Osteoblast (primary cell): ENCODE measurements at regions not wholly inside any gene's neighbourhood (a gene's known extent, or its start where the extent isn't known, plus 50 kb on each side); places are given as distances from the start of the nearest gene placed in this dataset.

ENCODE experiments used
- DNase-seq: peaks from one replicate; pipeline ENCODE4 v3.0.0; 2011; ENCODE audit warnings: low spot score, mixed read lengths; ENCODE audit not compliant: insufficient read length; ENCODE audit errors: missing footprints
- H2AFZ ChIP-seq: 2 replicates; pipeline ENCODE4 v1.6.0; 2011; ENCODE audit warnings: mild to moderate bottlenecking, low read length
- H3K27ac ChIP-seq: 2 replicates; pipeline ENCODE4 v1.5.1; 2011; ENCODE audit warnings: mild to moderate bottlenecking, low read depth, low read length, moderate library complexity
- H3K27me3 ChIP-seq: 2 replicates; pipeline ENCODE4 v1.6.0; 2012; ENCODE audit warnings: mild to moderate bottlenecking, control low read depth, inconsistent platforms, low read length, moderate library complexity; ENCODE audit not compliant: insufficient read depth
- H3K36me3 ChIP-seq: 2 replicates; pipeline ENCODE4 v1.5.1; 2011; ENCODE audit warnings: mild to moderate bottlenecking, low read length, control low read depth, moderate library complexity; ENCODE audit not compliant: insufficient read depth
- H3K4me1 ChIP-seq: 2 replicates; pipeline ENCODE4 v1.5.1; 2011; ENCODE audit warnings: mild to moderate bottlenecking, low read length, control low read depth, moderate library complexity; ENCODE audit not compliant: insufficient read depth
- H3K4me2 ChIP-seq: 2 replicates; pipeline ENCODE4 v1.6.0; 2011; ENCODE audit warnings: mild to moderate bottlenecking, low read length; ENCODE audit not compliant: insufficient read depth
- H3K4me3 ChIP-seq: fragments of 200-600 bp; sonication (generic); 3 replicates; pipeline ENCODE4 v1.5.1; 2012; ENCODE audit warnings: mild to moderate bottlenecking, low read length, inconsistent platforms; ENCODE audit not compliant: insufficient read depth
- H3K79me2 ChIP-seq: 2 replicates; pipeline ENCODE4 v1.6.0; 2012; ENCODE audit warnings: mild to moderate bottlenecking, low read length, control low read depth, inconsistent platforms; ENCODE audit not compliant: insufficient read depth
- H3K9me3 ChIP-seq: 2 replicates; pipeline ENCODE4 v1.5.1; 2011; ENCODE audit warnings: low read depth, low read length, control low read depth
- H4K20me1 ChIP-seq: 2 replicates; pipeline ENCODE4 v1.6.0; 2012; ENCODE audit warnings: mild to moderate bottlenecking, low read length, control low read depth; ENCODE audit not compliant: insufficient read depth
- TF ChIP-seq, protein P1 (sequence below): IDR thresholded peaks from 2 replicates; pipeline ENCODE4 v1.5.1; 2011; ENCODE audit warnings: mild to moderate bottlenecking, low read depth, low read length, moderate library complexity; ENCODE audit errors: extremely low read depth

DNA sequence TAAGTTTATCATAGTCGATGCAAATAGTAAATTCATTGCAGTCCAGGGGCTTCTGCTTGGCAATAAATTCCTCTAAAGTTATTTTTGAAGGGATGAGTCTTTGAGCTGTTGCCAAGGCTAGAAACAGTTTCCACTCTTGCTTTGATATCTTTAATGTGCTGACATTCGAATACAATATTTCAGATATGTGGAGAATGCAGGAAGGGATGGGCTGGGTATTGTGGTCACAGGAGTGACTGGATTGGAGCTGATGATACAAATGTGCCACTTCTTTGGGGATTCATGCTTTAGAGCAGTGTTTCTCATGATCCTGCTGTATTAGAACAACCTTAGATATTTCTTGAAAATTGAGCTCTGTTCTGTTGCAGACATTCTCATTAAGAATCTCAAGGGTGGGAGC is 139.0 kb downstream of the PRDM13 start:
- Histone ChIP-seq H3K4me1 (peaks cover 4% of the 10 kb centered on the region), H3K4me2 (no peak overlapping the region), H2AFZ (no peak overlapping the region), H3K36me3 (no peaks in the 10 kb centered on the region), H3K9me3 (no peaks in the 10 kb centered on the region), H3K27ac (no peak overlapping the region), H3K4me3 (no peak overlapping the region), H3K27me3 (no peaks in the 10 kb centered on the region), H3K79me2 (no peaks in the 10 kb centered on the region), H4K20me1 (no peaks in the 10 kb centered on the region)
- no peak for DNase-seq
- TF ChIP-seq, protein P1, sequence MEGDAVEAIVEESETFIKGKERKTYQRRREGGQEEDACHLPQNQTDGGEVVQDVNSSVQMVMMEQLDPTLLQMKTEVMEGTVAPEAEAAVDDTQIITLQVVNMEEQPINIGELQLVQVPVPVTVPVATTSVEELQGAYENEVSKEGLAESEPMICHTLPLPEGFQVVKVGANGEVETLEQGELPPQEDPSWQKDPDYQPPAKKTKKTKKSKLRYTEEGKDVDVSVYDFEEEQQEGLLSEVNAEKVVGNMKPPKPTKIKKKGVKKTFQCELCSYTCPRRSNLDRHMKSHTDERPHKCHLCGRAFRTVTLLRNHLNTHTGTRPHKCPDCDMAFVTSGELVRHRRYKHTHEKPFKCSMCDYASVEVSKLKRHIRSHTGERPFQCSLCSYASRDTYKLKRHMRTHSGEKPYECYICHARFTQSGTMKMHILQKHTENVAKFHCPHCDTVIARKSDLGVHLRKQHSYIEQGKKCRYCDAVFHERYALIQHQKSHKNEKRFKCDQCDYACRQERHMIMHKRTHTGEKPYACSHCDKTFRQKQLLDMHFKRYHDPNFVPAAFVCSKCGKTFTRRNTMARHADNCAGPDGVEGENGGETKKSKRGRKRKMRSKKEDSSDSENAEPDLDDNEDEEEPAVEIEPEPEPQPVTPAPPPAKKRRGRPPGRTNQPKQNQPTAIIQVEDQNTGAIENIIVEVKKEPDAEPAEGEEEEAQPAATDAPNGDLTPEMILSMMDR, result no peak

DNA sequence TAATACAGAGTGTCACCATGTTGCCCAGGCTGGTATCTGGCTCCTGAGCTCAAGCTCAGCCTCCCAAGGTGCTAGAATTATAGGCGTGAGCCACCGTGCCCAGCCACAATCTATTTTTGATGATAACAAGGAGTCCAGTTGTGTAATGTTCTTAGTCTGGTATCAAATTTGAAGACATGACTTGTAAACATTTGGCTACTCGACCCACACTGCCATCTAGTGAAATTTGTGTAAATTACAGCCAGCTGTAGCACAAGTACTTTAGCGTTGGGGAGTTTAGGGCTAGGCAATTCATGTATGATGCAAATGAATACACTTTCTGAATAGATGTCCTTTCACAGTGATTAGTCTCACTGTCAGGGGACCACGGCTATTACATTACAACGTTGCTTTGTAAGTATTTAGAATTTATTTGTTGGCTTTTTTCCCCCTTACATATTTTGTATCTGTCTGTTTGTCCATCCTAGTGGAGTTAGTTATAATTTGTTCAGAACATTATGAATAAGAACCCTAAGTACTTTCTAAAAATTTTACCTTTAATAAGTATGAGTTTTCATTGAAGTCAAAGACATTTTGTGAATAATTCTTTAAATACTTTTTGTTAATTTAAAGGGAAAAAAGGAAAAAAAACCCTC is 139.7 kb downstream of the PRDM13 start:
- Histone ChIP-seq H3K27me3 (no peaks in the 10 kb centered on the region), H4K20me1 (no peaks in the 10 kb centered on the region), H3K4me1 (peaks cover 4% of the 10 kb centered on the region), H3K9me3 (no peaks in the 10 kb centered on the region), H3K4me2 (no peak overlapping the region), H2AFZ (no peak overlapping the region), H3K27ac (no peak overlapping the region), H3K36me3 (no peaks in the 10 kb centered on the region), H3K4me3 (no peak overlapping the region), H3K79me2 (no peaks in the 10 kb centered on the region)
- TF ChIP-seq, protein P1, result peak; percentile 82
- no peak for DNase-seq

DNA sequence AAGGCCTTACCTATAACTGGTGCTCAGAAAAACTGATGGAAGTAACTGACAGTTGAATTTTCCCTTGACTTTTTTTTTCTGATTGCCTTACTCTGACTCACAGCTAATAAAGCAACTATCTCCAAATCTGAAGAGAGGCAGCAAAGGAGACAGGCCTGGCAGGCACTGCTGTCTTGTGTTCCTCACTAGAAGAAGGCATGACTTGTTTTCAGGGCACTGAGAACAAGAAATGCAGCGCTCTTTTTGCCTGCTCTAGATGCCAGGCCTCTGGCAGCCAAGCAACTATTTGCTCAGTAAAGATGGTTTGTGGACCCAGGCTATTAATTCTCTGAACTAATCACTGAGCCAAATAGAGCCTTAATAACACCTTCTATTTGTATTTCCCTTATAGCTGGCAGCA is 155.1 kb downstream of the PRDM13 start:
- H3K4me2 ChIP-seq, result no peak overlapping the region
- H3K79me2 ChIP-seq, result no peaks in the 10 kb centered on the region

DNA sequence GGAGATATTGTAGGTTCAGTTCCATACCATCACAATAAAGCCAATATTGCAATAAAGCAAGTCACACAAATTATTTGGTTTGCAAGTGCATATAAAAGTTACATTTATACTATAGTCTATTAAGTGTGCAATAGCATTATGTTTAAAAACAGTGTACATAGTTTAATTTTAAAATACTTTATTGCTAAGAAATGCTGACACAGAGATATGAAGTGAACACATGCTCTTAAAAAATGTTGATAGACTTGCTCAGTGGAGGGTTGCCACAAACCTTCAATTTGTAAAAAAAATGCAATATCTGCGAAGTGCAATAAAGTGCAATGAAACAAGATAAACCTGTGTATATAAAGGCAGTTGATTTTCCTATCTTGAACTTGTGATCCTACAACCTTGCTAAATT is 161.5 kb downstream of the PRDM13 start:
- DNase-seq, result no peak
- Histone ChIP-seq H2AFZ (no peak overlapping the region), H3K4me3 (no peak overlapping the region), H3K4me1 (no peaks in the 10 kb centered on the region), H3K27me3 (no peaks in the 10 kb centered on the region), H3K4me2 (no peak overlapping the region), H4K20me1 (no peaks in the 10 kb centered on the region), H3K27ac (no peak overlapping the region), H3K9me3 (no peaks in the 10 kb centered on the region), H3K36me3 (no peaks in the 10 kb centered on the region), H3K79me2 (no peaks in the 10 kb centered on the region)
- TF ChIP-seq, protein P1, result no peak

More for the DNA sequence above, 155.1 kb downstream of the PRDM13 start:
- no peak for DNase-seq
- Histone ChIP-seq H3K9me3 (no peaks in the 10 kb centered on the region), H3K4me3 (no peak overlapping the region), H3K27ac (no peak overlapping the region), H3K27me3 (no peaks in the 10 kb centered on the region), H3K4me1 (no peaks in the 10 kb centered on the region), H2AFZ (no peak overlapping the region), H3K36me3 (no peaks in the 10 kb centered on the region), H4K20me1 (no peaks in the 10 kb centered on the region)
- TF ChIP-seq, protein P1, result no peak
